ENCODE measurements at regions not wholly inside any gene's neighbourhood (a gene's known extent, or its start where the extent isn't known, plus 50 kb on each side); places are given as distances from the start of the nearest gene placed in this dataset.

DNA sequence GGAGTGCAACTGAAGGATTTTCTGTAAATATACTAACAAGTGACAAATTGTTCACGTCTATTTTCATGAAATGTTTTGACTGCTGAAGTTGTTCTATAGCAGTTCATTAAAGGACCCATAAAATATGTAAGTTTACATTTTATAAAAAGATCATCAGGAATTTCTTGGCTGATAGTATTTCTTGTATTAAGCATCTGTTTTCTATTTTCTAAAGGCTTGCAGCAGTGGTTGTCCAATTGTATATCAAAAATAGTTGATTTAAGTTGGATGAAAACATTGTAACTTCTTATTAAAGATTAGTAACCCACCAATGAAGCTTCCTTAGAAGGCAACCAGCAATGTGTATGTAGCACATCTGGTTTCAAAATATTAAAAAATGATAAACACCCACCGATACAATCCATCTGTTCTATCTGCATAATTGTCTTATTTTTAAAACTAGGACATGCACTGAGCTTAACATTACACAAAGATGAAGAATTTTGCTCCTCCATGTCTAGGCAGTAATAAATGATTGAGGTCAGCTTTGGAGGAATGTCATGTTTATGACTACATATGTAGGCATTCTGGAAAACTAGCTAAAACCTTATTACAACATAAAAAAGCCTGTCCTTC, 301.3 kb upstream of the TCF21 start:
- H3K9me3 ChIP-seq = no peaks in the 10 kb centered on the region
- H3K79me2 ChIP-seq (ENCODE audit: insufficient read depth) = no peaks in the 10 kb centered on the region
- ChIA-PET CTCF (interaction anchor here (1.5 kb wide), 1 partner anchor 329 kb away, joined by 4 read pairs; no protein-coding TSS in a partner anchor), POLR2A (no interaction called here)
- 9% methylated on average over 2 of the region's 2 CpGs for WGBS (ENCODE audit: low lambda C conversion rate)
- H3K4me2 ChIP-seq = no peak overlapping the region
- no peak overlapping the region for H3K27ac ChIP-seq (ENCODE audit: low read depth in 2 of 2, low read length in 1 of 2)
- no peaks in the 10 kb centered on the region for H3K4me1 ChIP-seq (ENCODE audit: control insufficient read depth in 1 of 2, insufficient read depth in 2 of 2, low read depth in 1 of 2, low read length in 1 of 2)
- no peak overlapping the region for H2AFZ ChIP-seq (ENCODE audit: low read depth)
- H3K27me3 ChIP-seq (ENCODE audit: insufficient read depth) = no peaks in the 10 kb centered on the region
- no peaks in the 10 kb centered on the region for H4K20me1 ChIP-seq (ENCODE audit: insufficient read depth)
- H3K36me3 ChIP-seq (replicated peaks in 1 of 2; ENCODE audit: control insufficient read depth in 1 of 2, insufficient read depth in 2 of 2, low read length in 1 of 2) = no peaks in the 10 kb centered on the region
- DNase-seq = no peak
- no peak overlapping the region for H3K4me3 ChIP-seq (ENCODE audit: low read depth in 2 of 2, low read length in 1 of 2)
- no peak for TF ChIP-seq SMC3 (IDR thresholded peaks at IDR 0.05; ENCODE audit: low read depth, low read length)
- TF ChIP-seq, protein P1, sequence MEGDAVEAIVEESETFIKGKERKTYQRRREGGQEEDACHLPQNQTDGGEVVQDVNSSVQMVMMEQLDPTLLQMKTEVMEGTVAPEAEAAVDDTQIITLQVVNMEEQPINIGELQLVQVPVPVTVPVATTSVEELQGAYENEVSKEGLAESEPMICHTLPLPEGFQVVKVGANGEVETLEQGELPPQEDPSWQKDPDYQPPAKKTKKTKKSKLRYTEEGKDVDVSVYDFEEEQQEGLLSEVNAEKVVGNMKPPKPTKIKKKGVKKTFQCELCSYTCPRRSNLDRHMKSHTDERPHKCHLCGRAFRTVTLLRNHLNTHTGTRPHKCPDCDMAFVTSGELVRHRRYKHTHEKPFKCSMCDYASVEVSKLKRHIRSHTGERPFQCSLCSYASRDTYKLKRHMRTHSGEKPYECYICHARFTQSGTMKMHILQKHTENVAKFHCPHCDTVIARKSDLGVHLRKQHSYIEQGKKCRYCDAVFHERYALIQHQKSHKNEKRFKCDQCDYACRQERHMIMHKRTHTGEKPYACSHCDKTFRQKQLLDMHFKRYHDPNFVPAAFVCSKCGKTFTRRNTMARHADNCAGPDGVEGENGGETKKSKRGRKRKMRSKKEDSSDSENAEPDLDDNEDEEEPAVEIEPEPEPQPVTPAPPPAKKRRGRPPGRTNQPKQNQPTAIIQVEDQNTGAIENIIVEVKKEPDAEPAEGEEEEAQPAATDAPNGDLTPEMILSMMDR (IDR thresholded peaks at IDR 0.05) = no peak
- TF ChIP-seq, protein P2, sequence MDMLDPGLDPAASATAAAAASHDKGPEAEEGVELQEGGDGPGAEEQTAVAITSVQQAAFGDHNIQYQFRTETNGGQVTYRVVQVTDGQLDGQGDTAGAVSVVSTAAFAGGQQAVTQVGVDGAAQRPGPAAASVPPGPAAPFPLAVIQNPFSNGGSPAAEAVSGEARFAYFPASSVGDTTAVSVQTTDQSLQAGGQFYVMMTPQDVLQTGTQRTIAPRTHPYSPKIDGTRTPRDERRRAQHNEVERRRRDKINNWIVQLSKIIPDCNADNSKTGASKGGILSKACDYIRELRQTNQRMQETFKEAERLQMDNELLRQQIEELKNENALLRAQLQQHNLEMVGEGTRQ (IDR thresholded peaks at IDR 0.05; ENCODE audit: borderline replicate concordance, low read depth, low read length) = no peak
- no peak for TF ChIP-seq JUND (IDR thresholded peaks at IDR 0.05)
- no peak for TF ChIP-seq SIN3A (IDR thresholded peaks at IDR 0.05; ENCODE audit: borderline replicate concordance, low read depth, low read length)
- no peak for TF ChIP-seq NRF1 (IDR thresholded peaks at IDR 0.05; ENCODE audit: low read depth, low read length)
- TF ChIP-seq EZH2phosphoT487 (IDR thresholded peaks at IDR 0.05; ENCODE audit: borderline replicate concordance, low read depth) = no peak
- TF ChIP-seq YY1 (IDR thresholded peaks at IDR 0.05; ENCODE audit: low read depth) = no peak
- no peak for TF ChIP-seq POLR2AphosphoS5 (IDR thresholded peaks at IDR 0.05; ENCODE audit: low read depth, low read length)
- no peaks in the 10 kb centered on the region for H3K9me2 ChIP-seq
- no peaks in the 10 kb centered on the region for H3F3A ChIP-seq (replicated peaks; ENCODE audit: insufficient read depth)
- H3K9ac ChIP-seq = no peak overlapping the region

DNA sequence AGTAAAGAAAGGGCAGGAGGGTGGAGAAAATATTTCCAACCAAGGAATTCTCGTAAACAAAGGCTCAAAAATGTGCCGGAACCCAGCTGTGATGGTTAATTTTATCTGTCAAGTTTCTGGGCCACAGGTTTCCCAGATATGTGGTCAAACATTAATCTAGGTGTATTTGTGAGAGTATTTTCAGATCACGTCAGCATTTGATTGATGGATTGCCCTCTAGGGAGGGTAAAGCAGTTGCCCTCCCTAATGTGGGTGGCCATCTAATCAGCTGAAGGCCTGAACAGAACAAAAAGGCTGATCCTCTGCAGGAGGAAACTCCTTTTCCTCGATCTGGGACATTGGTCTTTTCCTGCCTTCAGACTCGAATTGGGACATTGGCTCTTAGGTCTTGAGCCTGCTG, 298.7 kb upstream of the TCF21 start:
- Histone ChIP-seq H3K4me3 (ENCODE audit: low read depth in 2 of 2, low read length in 1 of 2) (no peak overlapping the region), H3K9me3 (no peaks in the 10 kb centered on the region), H3F3A (replicated peaks; ENCODE audit: insufficient read depth) (no peaks in the 10 kb centered on the region), H3K4me2 (no peak overlapping the region), H3K4me1 (ENCODE audit: control insufficient read depth in 1 of 2, insufficient read depth in 2 of 2, low read depth in 1 of 2, low read length in 1 of 2) (no peaks in the 10 kb centered on the region), H3K9ac (no peak overlapping the region), H3K9me2 (no peaks in the 10 kb centered on the region), H3K27ac (ENCODE audit: low read depth in 2 of 2, low read length in 1 of 2) (no peak overlapping the region), H2AFZ (ENCODE audit: low read depth) (no peak overlapping the region), H3K79me2 (ENCODE audit: insufficient read depth) (no peaks in the 10 kb centered on the region), H3K36me3 (replicated peaks in 1 of 2; ENCODE audit: control insufficient read depth in 1 of 2, insufficient read depth in 2 of 2, low read length in 1 of 2) (no peaks in the 10 kb centered on the region), H4K20me1 (ENCODE audit: insufficient read depth) (no peaks in the 10 kb centered on the region), H3K27me3 (ENCODE audit: insufficient read depth) (no peaks in the 10 kb centered on the region; the same call in 1 of the 2 replicates)
- TF ChIP-seq FOSL2 (IDR thresholded peaks at IDR 0.05; ENCODE audit: borderline replicate concordance, low read depth) = no peak
- TF ChIP-seq EZH2phosphoT487 (IDR thresholded peaks at IDR 0.05; ENCODE audit: borderline replicate concordance, low read depth) = no peak
- no peak for TF ChIP-seq POLR2AphosphoS5 (IDR thresholded peaks at IDR 0.05; ENCODE audit: low read depth, low read length)
- TF ChIP-seq, protein P3, sequence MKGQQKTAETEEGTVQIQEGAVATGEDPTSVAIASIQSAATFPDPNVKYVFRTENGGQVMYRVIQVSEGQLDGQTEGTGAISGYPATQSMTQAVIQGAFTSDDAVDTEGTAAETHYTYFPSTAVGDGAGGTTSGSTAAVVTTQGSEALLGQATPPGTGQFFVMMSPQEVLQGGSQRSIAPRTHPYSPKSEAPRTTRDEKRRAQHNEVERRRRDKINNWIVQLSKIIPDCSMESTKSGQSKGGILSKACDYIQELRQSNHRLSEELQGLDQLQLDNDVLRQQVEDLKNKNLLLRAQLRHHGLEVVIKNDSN (IDR thresholded peaks at IDR 0.05; ENCODE audit: borderline replicate concordance, low read depth) = no peak
- TF ChIP-seq YY1 (IDR thresholded peaks at IDR 0.05; ENCODE audit: low read depth) = no peak
- TF ChIP-seq RAD21 (IDR thresholded peaks at IDR 0.05; ENCODE audit: low read length) = no peak
- TF ChIP-seq SIN3A (IDR thresholded peaks at IDR 0.05; ENCODE audit: borderline replicate concordance, low read depth, low read length) = no peak
- TF ChIP-seq, protein P1 (IDR thresholded peaks at IDR 0.05) = no peak
- TF ChIP-seq, protein P4, sequence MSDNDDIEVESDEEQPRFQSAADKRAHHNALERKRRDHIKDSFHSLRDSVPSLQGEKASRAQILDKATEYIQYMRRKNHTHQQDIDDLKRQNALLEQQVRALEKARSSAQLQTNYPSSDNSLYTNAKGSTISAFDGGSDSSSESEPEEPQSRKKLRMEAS (IDR thresholded peaks at IDR 0.05; ENCODE audit: low read depth) = no peak
- TF ChIP-seq EP300 (IDR thresholded peaks at IDR 0.05; ENCODE audit: borderline replicate concordance in 1 of 2, low read depth in 1 of 2, low read length in 1 of 2) = no peak
- no peak for TF ChIP-seq NRF1 (IDR thresholded peaks at IDR 0.05; ENCODE audit: low read depth, low read length)
- TF ChIP-seq, protein P5, sequence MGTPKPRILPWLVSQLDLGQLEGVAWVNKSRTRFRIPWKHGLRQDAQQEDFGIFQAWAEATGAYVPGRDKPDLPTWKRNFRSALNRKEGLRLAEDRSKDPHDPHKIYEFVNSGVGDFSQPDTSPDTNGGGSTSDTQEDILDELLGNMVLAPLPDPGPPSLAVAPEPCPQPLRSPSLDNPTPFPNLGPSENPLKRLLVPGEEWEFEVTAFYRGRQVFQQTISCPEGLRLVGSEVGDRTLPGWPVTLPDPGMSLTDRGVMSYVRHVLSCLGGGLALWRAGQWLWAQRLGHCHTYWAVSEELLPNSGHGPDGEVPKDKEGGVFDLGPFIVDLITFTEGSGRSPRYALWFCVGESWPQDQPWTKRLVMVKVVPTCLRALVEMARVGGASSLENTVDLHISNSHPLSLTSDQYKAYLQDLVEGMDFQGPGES (IDR thresholded peaks at IDR 0.05; ENCODE audit: low read depth, low read length) = no peak
- TF ChIP-seq ELF1 (IDR thresholded peaks at IDR 0.05) = no peak
- 1% methylated on average over 4 of the region's 5 CpGs for WGBS (ENCODE audit: low lambda C conversion rate)
- ChIA-PET POLR2A (no interaction called here), CTCF (interaction anchor here (0.7 kb wide), 1 partner anchor 14 kb away, joined by 3 read pairs; no protein-coding TSS in a partner anchor)
- no peak for DNase-seq
